Stomach (tissue), 4 donors: ENCODE measurements at regions not wholly inside any gene's neighbourhood (a gene's known extent, or its start where the extent isn't known, plus 50 kb on each side); places are given as distances from the start of the nearest gene placed in this dataset.

Source experiments
- EP300 ChIP-seq: sonication (generic); formaldehyde crosslinking; IDR thresholded peaks from one replicate; pipeline ENCODE4 v1.6.1; 2017; ENCODE audit warnings: antibody characterized with exemption
- POLR2A ChIP-seq, 4 donors: fragments of 450-650 bp; IDR thresholded peaks; one replicate each; pipeline ENCODE4 v1.6.1; 2016; ENCODE audit warnings: antibody characterized with exemption in 4 of 4, control low read depth in 2 of 4, mild to moderate bottlenecking in 1 of 4, moderate library complexity in 1 of 4
- POLR2AphosphoS5 ChIP-seq, 3 donors: sonication (generic); formaldehyde crosslinking; IDR thresholded peaks; one replicate each; pipeline ENCODE4 v1.6.1; 2016; ENCODE audit warnings: antibody characterized with exemption in 3 of 3
- TF ChIP-seq, protein P1 (sequence below), 7 experiments: fragments of 450-650 bp in 4 of 7; fragments of 200-600 bp in 3 of 7; sonication (generic) in 3 of 7; IDR thresholded peaks; one replicate each; pipeline ENCODE4 v1.5.1; 2016 to 2019; ENCODE audit warnings: antibody characterized with exemption in 7 of 7, control low read depth in 2 of 7, mild to moderate bottlenecking in 1 of 7

DNA sequence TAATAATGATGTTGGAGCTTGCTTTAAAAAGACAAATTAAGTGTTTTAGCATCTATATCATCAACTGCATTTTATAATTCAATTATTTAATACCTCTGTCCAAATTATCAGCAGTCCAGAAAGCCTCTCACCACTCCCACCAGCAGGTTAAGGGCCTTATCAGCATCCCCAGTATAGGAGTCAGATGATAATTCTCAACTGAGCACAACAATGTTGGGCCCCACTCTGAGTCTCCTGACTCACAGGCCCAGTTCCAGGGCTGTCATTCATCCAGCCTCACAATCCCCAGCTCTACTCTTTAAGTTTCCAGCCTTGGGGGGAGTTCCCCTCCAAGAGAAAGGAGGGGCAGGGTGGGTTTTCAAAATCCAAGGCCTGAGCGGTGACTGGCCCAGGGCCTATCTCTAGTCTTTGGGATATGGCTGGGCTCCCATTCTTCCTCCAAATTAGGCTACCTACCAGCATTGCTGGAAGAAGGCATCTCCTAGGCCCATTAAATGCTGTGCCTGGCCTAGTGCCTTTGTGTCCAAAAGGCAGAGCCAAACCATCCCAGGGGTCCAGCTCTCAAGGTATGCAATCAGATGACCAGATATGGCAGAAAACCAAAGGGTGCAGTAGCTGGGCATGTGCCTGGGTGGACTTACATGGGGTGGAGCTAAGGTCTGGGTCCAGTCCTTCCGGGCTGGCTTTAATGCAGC, 134.1 kb downstream of the GLUL start:
- TF ChIP-seq, protein P1, sequence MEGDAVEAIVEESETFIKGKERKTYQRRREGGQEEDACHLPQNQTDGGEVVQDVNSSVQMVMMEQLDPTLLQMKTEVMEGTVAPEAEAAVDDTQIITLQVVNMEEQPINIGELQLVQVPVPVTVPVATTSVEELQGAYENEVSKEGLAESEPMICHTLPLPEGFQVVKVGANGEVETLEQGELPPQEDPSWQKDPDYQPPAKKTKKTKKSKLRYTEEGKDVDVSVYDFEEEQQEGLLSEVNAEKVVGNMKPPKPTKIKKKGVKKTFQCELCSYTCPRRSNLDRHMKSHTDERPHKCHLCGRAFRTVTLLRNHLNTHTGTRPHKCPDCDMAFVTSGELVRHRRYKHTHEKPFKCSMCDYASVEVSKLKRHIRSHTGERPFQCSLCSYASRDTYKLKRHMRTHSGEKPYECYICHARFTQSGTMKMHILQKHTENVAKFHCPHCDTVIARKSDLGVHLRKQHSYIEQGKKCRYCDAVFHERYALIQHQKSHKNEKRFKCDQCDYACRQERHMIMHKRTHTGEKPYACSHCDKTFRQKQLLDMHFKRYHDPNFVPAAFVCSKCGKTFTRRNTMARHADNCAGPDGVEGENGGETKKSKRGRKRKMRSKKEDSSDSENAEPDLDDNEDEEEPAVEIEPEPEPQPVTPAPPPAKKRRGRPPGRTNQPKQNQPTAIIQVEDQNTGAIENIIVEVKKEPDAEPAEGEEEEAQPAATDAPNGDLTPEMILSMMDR (IDR thresholded peaks at IDR 0.05): no peak
- no peak for TF ChIP-seq POLR2AphosphoS5 (IDR thresholded peaks at IDR 0.05)
- TF ChIP-seq POLR2A (IDR thresholded peaks at IDR 0.05): no peak
- no peak for TF ChIP-seq EP300
